ENCODE measurements at regions not wholly inside any gene's neighbourhood (a gene's known extent, or its start where the extent isn't known, plus 50 kb on each side); places are given as distances from the start of the nearest gene placed in this dataset.

GRCh38 chr3:31048143-31048542 lies 153.7 kb upstream of the GADL1 start:
- TF ChIP-seq CTCF (conservative IDR thresholded peaks at IDR 0.05; ENCODE audit: low read length) (no peak), EZH2phosphoT487 (IDR thresholded peaks at IDR 0.05; ENCODE audit: borderline replicate concordance) (no peak)

Measured in Loucy (cell line).